ENCODE measurements at regions not wholly inside any gene's neighbourhood (a gene's known extent, or its start where the extent isn't known, plus 50 kb on each side); places are given as distances from the start of the nearest gene placed in this dataset.

- TF ChIP-seq KLF1 (tag; IDR thresholded peaks at IDR 0.05): no peak
- TF ChIP-seq REST (IDR thresholded peaks at IDR 0.05; ENCODE audit: borderline replicate concordance): no peak
- TF ChIP-seq REST (CRISPR knock-in tag; IDR thresholded peaks at IDR 0.05; ENCODE audit: low read depth): no peak
- no peak for TF ChIP-seq SMC3 (conservative IDR thresholded peaks at IDR 0.05; ENCODE audit: insufficient read depth, low read depth, low read length)
Observed at GRCh38 chr13:90717451-90717936, 630.0 kb upstream of the MIR17HG start.

Measured in K562 (cell line).